DND-41 (cell line): ENCODE measurements at regions not wholly inside any gene's neighbourhood (a gene's known extent, or its start where the extent isn't known, plus 50 kb on each side); places are given as distances from the start of the nearest gene placed in this dataset.

Source experiments
- CTCF ChIP-seq: IDR thresholded peaks from 2 replicates; pipeline ENCODE4 v1.5.1; 2012; ENCODE audit warnings: borderline replicate concordance, low read length, moderate library complexity, mild to moderate bottlenecking; ENCODE audit not compliant: poor library complexity, severe bottlenecking; ENCODE audit errors: extremely low read depth
- EZH2 ChIP-seq: IDR thresholded peaks from 3 replicates; pipeline ENCODE4 v1.6.1; 2012; ENCODE audit warnings: borderline replicate concordance, low read depth, mild to moderate bottlenecking, moderate library complexity, low read length, inconsistent platforms; ENCODE audit not compliant: severe bottlenecking

GRCh38 chr3:88572450-88572849 is 422.7 kb downstream of the C3orf38 start:
- no peak for TF ChIP-seq CTCF
- no peak for TF ChIP-seq EZH2
